ENCODE measurements at regions not wholly inside any gene's neighbourhood (a gene's known extent, or its start where the extent isn't known, plus 50 kb on each side); places are given as distances from the start of the nearest gene placed in this dataset.
A peak's percentile ranks its signal among the peaks of the same experiment; 100 is the strongest.

DNA sequence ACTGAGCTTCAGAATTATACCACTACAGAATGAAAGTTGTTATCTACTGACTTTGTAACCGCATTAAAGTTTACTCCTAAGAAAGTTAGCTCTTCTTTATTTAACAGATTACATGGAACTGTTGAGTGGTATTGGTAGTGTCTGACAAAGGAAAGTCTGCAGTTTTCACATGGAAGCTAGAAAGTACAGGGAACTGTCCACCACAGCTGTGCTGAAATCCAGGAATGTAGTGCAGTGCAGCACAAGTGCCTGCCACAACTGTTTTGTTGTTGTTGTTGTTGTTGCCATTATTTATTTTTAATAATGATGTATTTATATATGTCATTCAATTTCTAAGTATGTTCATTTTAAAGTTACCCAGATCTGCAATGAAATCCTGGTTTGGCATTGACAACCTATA is 464.9 kb downstream of the TBC1D32 start:
- no peak for DNase-seq (ENCODE audit: low read depth in 1 of 2, low spot score in 1 of 2)
- Histone ChIP-seq H3K27me3 (ENCODE audit: insufficient read depth, poor library complexity, severe bottlenecking) (no peaks in the 10 kb centered on the region), H3K4me3 (replicated peaks; ENCODE audit: insufficient read depth, low read length) (no peak overlapping the region), H3K27ac (replicated peaks) (no peak overlapping the region)
- TF ChIP-seq, protein P1, sequence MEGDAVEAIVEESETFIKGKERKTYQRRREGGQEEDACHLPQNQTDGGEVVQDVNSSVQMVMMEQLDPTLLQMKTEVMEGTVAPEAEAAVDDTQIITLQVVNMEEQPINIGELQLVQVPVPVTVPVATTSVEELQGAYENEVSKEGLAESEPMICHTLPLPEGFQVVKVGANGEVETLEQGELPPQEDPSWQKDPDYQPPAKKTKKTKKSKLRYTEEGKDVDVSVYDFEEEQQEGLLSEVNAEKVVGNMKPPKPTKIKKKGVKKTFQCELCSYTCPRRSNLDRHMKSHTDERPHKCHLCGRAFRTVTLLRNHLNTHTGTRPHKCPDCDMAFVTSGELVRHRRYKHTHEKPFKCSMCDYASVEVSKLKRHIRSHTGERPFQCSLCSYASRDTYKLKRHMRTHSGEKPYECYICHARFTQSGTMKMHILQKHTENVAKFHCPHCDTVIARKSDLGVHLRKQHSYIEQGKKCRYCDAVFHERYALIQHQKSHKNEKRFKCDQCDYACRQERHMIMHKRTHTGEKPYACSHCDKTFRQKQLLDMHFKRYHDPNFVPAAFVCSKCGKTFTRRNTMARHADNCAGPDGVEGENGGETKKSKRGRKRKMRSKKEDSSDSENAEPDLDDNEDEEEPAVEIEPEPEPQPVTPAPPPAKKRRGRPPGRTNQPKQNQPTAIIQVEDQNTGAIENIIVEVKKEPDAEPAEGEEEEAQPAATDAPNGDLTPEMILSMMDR (IDR thresholded peaks at IDR 0.05; ENCODE audit: insufficient read depth, low read length), result no peak
- no peak for TF ChIP-seq SPI1 (IDR thresholded peaks at IDR 0.05; ENCODE audit: borderline replicate concordance, low read depth)
- TF ChIP-seq GABPA (IDR thresholded peaks at IDR 0.05; ENCODE audit: low read depth), result no peak
- TF ChIP-seq POLR2AphosphoS5 (IDR thresholded peaks at IDR 0.05; ENCODE audit: low read depth), result no peak
- TF ChIP-seq, protein P2, sequence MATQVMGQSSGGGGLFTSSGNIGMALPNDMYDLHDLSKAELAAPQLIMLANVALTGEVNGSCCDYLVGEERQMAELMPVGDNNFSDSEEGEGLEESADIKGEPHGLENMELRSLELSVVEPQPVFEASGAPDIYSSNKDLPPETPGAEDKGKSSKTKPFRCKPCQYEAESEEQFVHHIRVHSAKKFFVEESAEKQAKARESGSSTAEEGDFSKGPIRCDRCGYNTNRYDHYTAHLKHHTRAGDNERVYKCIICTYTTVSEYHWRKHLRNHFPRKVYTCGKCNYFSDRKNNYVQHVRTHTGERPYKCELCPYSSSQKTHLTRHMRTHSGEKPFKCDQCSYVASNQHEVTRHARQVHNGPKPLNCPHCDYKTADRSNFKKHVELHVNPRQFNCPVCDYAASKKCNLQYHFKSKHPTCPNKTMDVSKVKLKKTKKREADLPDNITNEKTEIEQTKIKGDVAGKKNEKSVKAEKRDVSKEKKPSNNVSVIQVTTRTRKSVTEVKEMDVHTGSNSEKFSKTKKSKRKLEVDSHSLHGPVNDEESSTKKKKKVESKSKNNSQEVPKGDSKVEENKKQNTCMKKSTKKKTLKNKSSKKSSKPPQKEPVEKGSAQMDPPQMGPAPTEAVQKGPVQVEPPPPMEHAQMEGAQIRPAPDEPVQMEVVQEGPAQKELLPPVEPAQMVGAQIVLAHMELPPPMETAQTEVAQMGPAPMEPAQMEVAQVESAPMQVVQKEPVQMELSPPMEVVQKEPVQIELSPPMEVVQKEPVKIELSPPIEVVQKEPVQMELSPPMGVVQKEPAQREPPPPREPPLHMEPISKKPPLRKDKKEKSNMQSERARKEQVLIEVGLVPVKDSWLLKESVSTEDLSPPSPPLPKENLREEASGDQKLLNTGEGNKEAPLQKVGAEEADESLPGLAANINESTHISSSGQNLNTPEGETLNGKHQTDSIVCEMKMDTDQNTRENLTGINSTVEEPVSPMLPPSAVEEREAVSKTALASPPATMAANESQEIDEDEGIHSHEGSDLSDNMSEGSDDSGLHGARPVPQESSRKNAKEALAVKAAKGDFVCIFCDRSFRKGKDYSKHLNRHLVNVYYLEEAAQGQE (IDR thresholded peaks at IDR 0.05; ENCODE audit: insufficient replicate concordance, low read depth), result peak; percentile 90

DNA sequence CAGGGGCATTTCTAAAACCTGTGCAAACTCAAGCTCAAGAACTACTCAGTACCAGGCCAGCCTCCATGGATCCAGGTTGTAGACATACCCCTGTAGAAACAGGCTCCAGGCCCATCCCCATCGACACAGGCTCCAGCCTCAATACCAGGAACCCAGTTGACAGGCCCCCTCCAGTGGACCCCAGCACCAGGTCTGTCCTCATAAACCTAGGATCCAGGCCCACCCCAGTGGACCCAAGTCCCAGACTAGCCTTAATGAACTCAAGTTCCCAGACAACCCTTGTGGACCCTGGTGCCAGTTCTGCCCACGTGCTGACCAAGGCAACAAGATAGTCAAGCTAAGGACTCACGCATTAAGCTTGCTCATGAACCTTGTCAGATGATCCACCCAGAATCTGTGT is 476.9 kb downstream of the TBC1D32 start:
- Histone ChIP-seq H3K4me3 (replicated peaks; ENCODE audit: insufficient read depth, low read length) (no peak overlapping the region), H3K27me3 (ENCODE audit: insufficient read depth, poor library complexity, severe bottlenecking) (no peaks in the 10 kb centered on the region), H3K27ac (replicated peaks) (no peak overlapping the region)
- TF ChIP-seq, protein P1 (IDR thresholded peaks at IDR 0.05; ENCODE audit: insufficient read depth, low read length), result no peak
- TF ChIP-seq POLR2AphosphoS5 (IDR thresholded peaks at IDR 0.05; ENCODE audit: low read depth), result no peak
- TF ChIP-seq SPI1 (IDR thresholded peaks at IDR 0.05; ENCODE audit: borderline replicate concordance, low read depth), result no peak
- TF ChIP-seq GABPA (IDR thresholded peaks at IDR 0.05; ENCODE audit: low read depth), result no peak
- TF ChIP-seq, protein P2 (IDR thresholded peaks at IDR 0.05; ENCODE audit: insufficient replicate concordance, low read depth), result no peak
- no peak for DNase-seq (ENCODE audit: low read depth in 1 of 2, low spot score in 1 of 2)

DNA sequence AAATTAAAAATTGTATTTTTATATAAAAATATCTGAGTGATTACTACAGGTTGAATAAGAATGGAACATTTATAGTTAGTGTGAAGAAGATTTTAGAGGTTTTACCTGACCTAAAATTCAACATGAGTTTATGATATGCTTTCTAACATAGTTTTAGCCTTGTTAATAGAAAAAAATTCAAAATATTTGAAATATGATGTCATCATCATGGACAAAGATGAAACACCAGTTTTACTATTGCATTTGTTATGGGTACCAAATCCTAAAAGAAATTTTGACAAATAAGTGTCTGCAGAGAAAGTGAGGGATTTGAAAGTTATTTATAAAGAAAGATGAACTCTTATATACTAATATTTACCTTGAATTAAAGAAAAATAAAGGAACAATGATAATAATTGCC is 479.7 kb downstream of the TBC1D32 start:
- TF ChIP-seq POLR2AphosphoS5 (IDR thresholded peaks at IDR 0.05; ENCODE audit: low read depth), result no peak
- TF ChIP-seq, protein P1 (IDR thresholded peaks at IDR 0.05; ENCODE audit: insufficient read depth, low read length), result no peak
- Histone ChIP-seq H3K27me3 (ENCODE audit: insufficient read depth, poor library complexity, severe bottlenecking) (no peaks in the 10 kb centered on the region), H3K27ac (replicated peaks) (no peak overlapping the region), H3K4me3 (replicated peaks; ENCODE audit: insufficient read depth, low read length) (no peak overlapping the region)
- no peak for DNase-seq (ENCODE audit: low read depth in 1 of 2, low spot score in 1 of 2)

DNA sequence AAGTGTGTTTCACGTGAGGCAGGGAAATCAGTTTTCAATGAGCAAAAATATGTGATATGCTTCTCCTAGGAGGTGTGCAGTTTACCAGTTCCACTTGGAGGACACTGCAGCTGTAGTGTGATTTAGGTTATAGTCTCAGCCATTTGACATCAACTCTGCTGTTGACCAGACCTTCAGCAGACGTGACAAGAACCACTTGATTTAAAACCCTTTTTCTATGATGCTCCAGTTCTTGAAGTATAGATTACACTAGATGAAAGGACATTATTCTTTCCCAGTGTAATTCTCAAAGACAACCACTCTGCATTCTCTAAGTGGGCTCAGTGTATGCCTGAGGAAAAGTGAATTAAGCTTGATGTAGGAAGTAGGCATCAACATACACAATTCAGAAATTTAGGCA is 480.8 kb downstream of the TBC1D32 start:
- H3K4me3 ChIP-seq (replicated peaks; ENCODE audit: insufficient read depth, low read length), result no peak overlapping the region
- H3K27me3 ChIP-seq (ENCODE audit: insufficient read depth, poor library complexity, severe bottlenecking), result no peaks in the 10 kb centered on the region
- TF ChIP-seq GABPA (IDR thresholded peaks at IDR 0.05; ENCODE audit: low read depth) (no peak), SPI1 (IDR thresholded peaks at IDR 0.05; ENCODE audit: borderline replicate concordance, low read depth) (no peak), POLR2AphosphoS5 (IDR thresholded peaks at IDR 0.05; ENCODE audit: low read depth) (no peak)
- TF ChIP-seq, protein P2 (IDR thresholded peaks at IDR 0.05; ENCODE audit: insufficient replicate concordance, low read depth), result no peak
- TF ChIP-seq, protein P1 (IDR thresholded peaks at IDR 0.05; ENCODE audit: insufficient read depth, low read length), result no peak
- no peak overlapping the region for H3K27ac ChIP-seq (replicated peaks)
- no peak for DNase-seq (ENCODE audit: low read depth in 1 of 2, low spot score in 1 of 2)

Measured in HL-60 (cell line).